HS-27A (cell line): ENCODE measurements at regions not wholly inside any gene's neighbourhood (a gene's known extent, or its start where the extent isn't known, plus 50 kb on each side); places are given as distances from the start of the nearest gene placed in this dataset.
A peak's percentile ranks its signal among the peaks of the same experiment; 100 is the strongest.
"Not testable (repeated sequence)": the region's sequence is repeated elsewhere in the genome, so short reads cannot be mapped to it uniquely, and the experiment has no call there.

Experiments
- DNase-seq: peaks from one replicate; pipeline ENCODE4 v3.0.0-alpha.2; 2012; ENCODE audit warnings: low read depth, missing footprints

GRCh38 chr11:79503028-79503427, 62.2 kb upstream of the TENM4 start:
- DNase-seq: no peak

- no peak for DNase-seq
Measured at GRCh38 chr11:79501707-79502106, 60.9 kb upstream of the TENM4 start.

- DNase-seq: not testable (repeated sequence)
Measured at GRCh38 chr11:79499929-79500328, 59.1 kb upstream of the TENM4 start.

GRCh38 chr11:79498667-79499066, 57.8 kb upstream of the TENM4 start:
- DNase-seq: no peak

GRCh38 chr11:79493555-79494171, 52.8 kb upstream of the TENM4 start:
- peak; percentile 1 for DNase-seq

GRCh38 chr11:79492008-79492407, 51.2 kb upstream of the TENM4 start:
- DNase-seq: no peak
